Prostate gland (tissue), 2 donors: ENCODE measurements at regions not wholly inside any gene's neighbourhood (a gene's known extent, or its start where the extent isn't known, plus 50 kb on each side); places are given as distances from the start of the nearest gene placed in this dataset.

Experiments used
- POLR2A ChIP-seq: fragments of 450-650 bp; IDR thresholded peaks from one replicate; pipeline ENCODE4 v1.6.1; 2016; ENCODE audit warnings: antibody characterized with exemption, mild to moderate bottlenecking
- TF ChIP-seq, protein P1 (sequence below), 4 experiments: fragments of 200-600 bp in 2 of 4; fragments of 450-650 bp in 2 of 4; sonication (generic) in 2 of 4; IDR thresholded peaks; 1 replicate in 3 of 4; 2 replicates in 1 of 4; pipeline ENCODE4 v1.5.1; 2016 to 2019; ENCODE audit warnings: antibody characterized with exemption in 4 of 4, mild to moderate bottlenecking in 2 of 4, moderate library complexity in 2 of 4

GRCh38 chr5:163005949-163006348 lies 431.4 kb upstream of the CCNG1 start:
- TF ChIP-seq POLR2A: no peak
- TF ChIP-seq, protein P1, sequence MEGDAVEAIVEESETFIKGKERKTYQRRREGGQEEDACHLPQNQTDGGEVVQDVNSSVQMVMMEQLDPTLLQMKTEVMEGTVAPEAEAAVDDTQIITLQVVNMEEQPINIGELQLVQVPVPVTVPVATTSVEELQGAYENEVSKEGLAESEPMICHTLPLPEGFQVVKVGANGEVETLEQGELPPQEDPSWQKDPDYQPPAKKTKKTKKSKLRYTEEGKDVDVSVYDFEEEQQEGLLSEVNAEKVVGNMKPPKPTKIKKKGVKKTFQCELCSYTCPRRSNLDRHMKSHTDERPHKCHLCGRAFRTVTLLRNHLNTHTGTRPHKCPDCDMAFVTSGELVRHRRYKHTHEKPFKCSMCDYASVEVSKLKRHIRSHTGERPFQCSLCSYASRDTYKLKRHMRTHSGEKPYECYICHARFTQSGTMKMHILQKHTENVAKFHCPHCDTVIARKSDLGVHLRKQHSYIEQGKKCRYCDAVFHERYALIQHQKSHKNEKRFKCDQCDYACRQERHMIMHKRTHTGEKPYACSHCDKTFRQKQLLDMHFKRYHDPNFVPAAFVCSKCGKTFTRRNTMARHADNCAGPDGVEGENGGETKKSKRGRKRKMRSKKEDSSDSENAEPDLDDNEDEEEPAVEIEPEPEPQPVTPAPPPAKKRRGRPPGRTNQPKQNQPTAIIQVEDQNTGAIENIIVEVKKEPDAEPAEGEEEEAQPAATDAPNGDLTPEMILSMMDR (IDR thresholded peaks at IDR 0.05): no peak
